H9 (cell line): ENCODE measurements at regions not wholly inside any gene's neighbourhood (a gene's known extent, or its start where the extent isn't known, plus 50 kb on each side); places are given as distances from the start of the nearest gene placed in this dataset.

ENCODE experiments used
- DNase-seq: peaks from one replicate; pipeline ENCODE4 v3.0.0-alpha.2; 2017
- H2AFZ ChIP-seq: one replicate; pipeline ENCODE4 v1.6.1; 2013; ENCODE audit warnings: mild to moderate bottlenecking, low read length, control low read depth, moderate library complexity
- H2AK5ac ChIP-seq: 2 replicates; pipeline ENCODE4 v1.6.1; 2013; ENCODE audit warnings: low read length, control low read depth, mixed read lengths; ENCODE audit not compliant: insufficient read length
- H2BK120ac ChIP-seq: one replicate; pipeline ENCODE4 v1.6.1; 2013; ENCODE audit warnings: low read depth, mild to moderate bottlenecking, low read length, control low read depth, inconsistent platforms; ENCODE audit not compliant: poor library complexity, severe bottlenecking
- H2BK12ac ChIP-seq: 2 replicates; pipeline ENCODE4 v1.6.1; 2013; ENCODE audit warnings: low read length, control low read depth, mixed read lengths, low read depth; ENCODE audit not compliant: insufficient read length
- H2BK15ac ChIP-seq: 2 replicates; pipeline ENCODE4 v1.6.1; 2013; ENCODE audit warnings: low read depth, low read length, control low read depth
- H2BK20ac ChIP-seq: one replicate; pipeline ENCODE4 v1.6.1; 2013; ENCODE audit warnings: low read depth, mild to moderate bottlenecking, low read length, control low read depth, inconsistent platforms; ENCODE audit not compliant: poor library complexity, severe bottlenecking
- H2BK5ac ChIP-seq: 2 replicates; pipeline ENCODE4 v1.6.1; 2013; ENCODE audit warnings: low read length, control low read depth, mixed read lengths; ENCODE audit not compliant: insufficient read length
- H3K14ac ChIP-seq: 2 replicates; pipeline ENCODE4 v1.6.1; 2013; ENCODE audit warnings: low read length, control low read depth; ENCODE audit not compliant: insufficient read depth
- H3K18ac ChIP-seq: 2 replicates; pipeline ENCODE4 v1.6.1; 2013; ENCODE audit warnings: low read depth, mild to moderate bottlenecking, mixed read lengths, low read length, control low read depth; ENCODE audit not compliant: insufficient read length
- H3K23ac ChIP-seq: 2 replicates; pipeline ENCODE4 v1.6.1; 2013; ENCODE audit warnings: low read length, control low read depth, mixed read lengths, low read depth; ENCODE audit not compliant: insufficient read length
- H3K23me2 ChIP-seq: 2 replicates; pipeline ENCODE4 v1.6.1; 2013; ENCODE audit warnings: low read depth, mild to moderate bottlenecking, mixed read lengths, low read length, control low read depth; ENCODE audit not compliant: insufficient read length, poor library complexity, severe bottlenecking
- H3K27ac ChIP-seq: 2 replicates; pipeline ENCODE4 v1.5.1; 2013; ENCODE audit warnings: low read length, control low read depth, mixed read lengths, low read depth; ENCODE audit not compliant: insufficient read length
- H3K27me3 ChIP-seq: 2 replicates; pipeline ENCODE4 v1.6.1; 2013; ENCODE audit warnings: low read length, control low read depth, inconsistent platforms; ENCODE audit not compliant: insufficient read depth
- H3K4ac ChIP-seq: 2 replicates; pipeline ENCODE4 v1.6.1; 2013; ENCODE audit warnings: low read depth, mild to moderate bottlenecking, control low read depth, inconsistent platforms, low read length, moderate library complexity
- H3K4me1 ChIP-seq: 2 replicates; pipeline ENCODE4 v1.6.1; 2013; ENCODE audit warnings: low read length, control low read depth, inconsistent platforms; ENCODE audit not compliant: insufficient read depth
- H3K4me2 ChIP-seq: 2 replicates; pipeline ENCODE4 v1.6.1; 2013; ENCODE audit warnings: low read length, control low read depth, mixed read lengths; ENCODE audit not compliant: insufficient read length, insufficient read depth
- H3K56ac ChIP-seq: 2 replicates; pipeline ENCODE4 v1.6.1; 2013; ENCODE audit warnings: low read depth, mild to moderate bottlenecking, mixed read lengths, low read length, control low read depth; ENCODE audit not compliant: insufficient read length
- H3K79me1 ChIP-seq: 2 replicates; pipeline ENCODE4 v1.6.1; 2013; ENCODE audit warnings: low read depth, mild to moderate bottlenecking, moderate library complexity, low read length, control low read depth, inconsistent platforms; ENCODE audit not compliant: insufficient read depth, poor library complexity, severe bottlenecking
- H3K79me2 ChIP-seq: 2 replicates; pipeline ENCODE4 v1.6.1; 2013; ENCODE audit warnings: low read length, control low read depth, inconsistent platforms; ENCODE audit not compliant: insufficient read depth
- H3K9ac ChIP-seq: 2 replicates; pipeline ENCODE4 v1.6.1; 2013; ENCODE audit warnings: low read length, control low read depth, mixed read lengths; ENCODE audit not compliant: insufficient read length; ENCODE audit errors: extremely low read depth
- H3K9me3 ChIP-seq: one replicate; pipeline ENCODE4 v1.6.1; 2013; ENCODE audit warnings: low read depth, low read length, inconsistent platforms; ENCODE audit not compliant: control insufficient read depth
- H3T11ph ChIP-seq: one replicate; pipeline ENCODE4 v1.6.1; 2013; ENCODE audit warnings: mild to moderate bottlenecking, low read length, control low read depth, inconsistent platforms
- H4K20me1 ChIP-seq: one replicate; pipeline ENCODE4 v1.6.1; 2013; ENCODE audit not compliant: control insufficient read depth, insufficient read length, insufficient read depth
- H4K5ac ChIP-seq: 2 replicates; pipeline ENCODE4 v1.6.1; 2013; ENCODE audit warnings: low read depth, mild to moderate bottlenecking, mixed read lengths, low read length, control low read depth; ENCODE audit not compliant: insufficient read length
- H4K8ac ChIP-seq: replicated peaks from 2 replicates; pipeline ENCODE4 v1.6.1; 2013; ENCODE audit warnings: low read length, control low read depth, mixed read lengths, low read depth; ENCODE audit not compliant: insufficient read length
- H4K91ac ChIP-seq: 2 replicates; pipeline ENCODE4 v1.6.1; 2013; ENCODE audit warnings: low read depth, mild to moderate bottlenecking, moderate library complexity, mixed read lengths, low read length, control low read depth; ENCODE audit not compliant: insufficient read length
- H3K27ac Mint-ChIP-seq, 3 experiments: 2 replicates in 2 of 3; 3 replicates in 1 of 3; pipeline ENCODE4 v1.8.0; 2020 to 2021; ENCODE audit warnings: mixed read lengths in 3 of 3, mild to moderate bottlenecking in 1 of 3, moderate library complexity in 1 of 3
- H3K27me3 Mint-ChIP-seq: 2 replicates; pipeline ENCODE4 v1.8.0; 2021; ENCODE audit warnings: low read depth, mild to moderate bottlenecking, moderate library complexity, mixed read lengths
- H3K36me3 Mint-ChIP-seq, 3 experiments: 2 replicates in 2 of 3; 3 replicates in 1 of 3; pipeline ENCODE4 v1.8.0; 2020 to 2021; ENCODE audit warnings: low read depth in 3 of 3, mixed read lengths in 3 of 3; ENCODE audit not compliant: insufficient read depth in 1 of 3
- H3K4me1 Mint-ChIP-seq, 2 experiments: 2 replicates each; pipeline ENCODE4 v1.8.0; 2020; ENCODE audit warnings: mixed read lengths in 2 of 2
- H3K4me3 Mint-ChIP-seq, 2 experiments: 2 replicates in 1 of 2; 3 replicates in 1 of 2; pipeline ENCODE4 v1.8.0; 2020 to 2021; ENCODE audit warnings: mild to moderate bottlenecking in 2 of 2, mixed read lengths in 2 of 2, moderate library complexity in 1 of 2
- H3K9me3 Mint-ChIP-seq, 2 experiments: 2 replicates in 1 of 2; 3 replicates in 1 of 2; pipeline ENCODE4 v1.8.0; 2020; ENCODE audit warnings: mild to moderate bottlenecking in 2 of 2, mixed read lengths in 2 of 2, moderate library complexity in 1 of 2
- WGBS: extraction: QIAGEN DNeasy Blood & Tissue Kit; methylation state at CpG from one replicate; pipeline ENCODE4 v1.1.7; 2013; ENCODE audit warnings: missing lambda C conversion rate, low lambda C conversion rate, mixed read lengths; ENCODE audit not compliant: insufficient read length; ENCODE audit errors: extremely low coverage; 5-methylcytosine and 5-hydroxymethylcytosine counted together
- TF ChIP-seq, protein P1 (sequence below): fragments of 200-600 bp; sonication (generic); conservative IDR thresholded peaks from 3 replicates; pipeline ENCODE4 v1.8.0; 2021; ENCODE audit warnings: antibody characterized with exemption, mild to moderate bottlenecking

DNA sequence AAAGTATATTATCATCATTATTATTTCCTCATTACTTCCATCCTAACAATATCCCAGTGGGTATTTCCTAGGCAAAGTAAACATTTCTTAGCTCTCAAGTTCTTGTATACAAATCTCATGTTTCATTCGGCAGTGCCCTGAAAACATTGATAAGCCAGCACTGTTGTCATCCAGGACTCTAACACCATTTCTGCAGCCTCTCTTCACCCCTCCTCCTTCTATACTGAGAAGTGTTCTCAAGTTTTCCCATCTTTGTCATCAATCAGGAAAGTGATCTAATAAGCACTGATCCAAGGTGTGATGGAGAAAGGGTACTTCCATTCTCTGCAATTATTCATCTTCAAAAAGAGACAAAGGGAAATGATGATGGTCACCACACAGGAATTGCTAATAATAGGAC, 168.4 kb upstream of the CCDC54 start:
- no peak overlapping the region for H2BK15ac ChIP-seq
- TF ChIP-seq, protein P1, sequence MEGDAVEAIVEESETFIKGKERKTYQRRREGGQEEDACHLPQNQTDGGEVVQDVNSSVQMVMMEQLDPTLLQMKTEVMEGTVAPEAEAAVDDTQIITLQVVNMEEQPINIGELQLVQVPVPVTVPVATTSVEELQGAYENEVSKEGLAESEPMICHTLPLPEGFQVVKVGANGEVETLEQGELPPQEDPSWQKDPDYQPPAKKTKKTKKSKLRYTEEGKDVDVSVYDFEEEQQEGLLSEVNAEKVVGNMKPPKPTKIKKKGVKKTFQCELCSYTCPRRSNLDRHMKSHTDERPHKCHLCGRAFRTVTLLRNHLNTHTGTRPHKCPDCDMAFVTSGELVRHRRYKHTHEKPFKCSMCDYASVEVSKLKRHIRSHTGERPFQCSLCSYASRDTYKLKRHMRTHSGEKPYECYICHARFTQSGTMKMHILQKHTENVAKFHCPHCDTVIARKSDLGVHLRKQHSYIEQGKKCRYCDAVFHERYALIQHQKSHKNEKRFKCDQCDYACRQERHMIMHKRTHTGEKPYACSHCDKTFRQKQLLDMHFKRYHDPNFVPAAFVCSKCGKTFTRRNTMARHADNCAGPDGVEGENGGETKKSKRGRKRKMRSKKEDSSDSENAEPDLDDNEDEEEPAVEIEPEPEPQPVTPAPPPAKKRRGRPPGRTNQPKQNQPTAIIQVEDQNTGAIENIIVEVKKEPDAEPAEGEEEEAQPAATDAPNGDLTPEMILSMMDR: no peak
- H2BK12ac ChIP-seq: no peak overlapping the region
- H2BK5ac ChIP-seq: no peak overlapping the region
- no peak overlapping the region for H2AFZ ChIP-seq
- H4K20me1 ChIP-seq: no peaks in the 10 kb centered on the region
- Mint-ChIP-seq H3K36me3 (no peaks in the 10 kb centered on the region), H3K27me3 (no peaks in the 10 kb centered on the region), H3K4me3 (no peak overlapping the region), H3K9me3 (no peaks in the 10 kb centered on the region), H3K27ac (no peak overlapping the region), H3K4me1 (peaks cover 8 to 10% of the 10 kb centered on the region in 2 experiments)
- no peak overlapping the region for H3T11ph ChIP-seq
- H3K4ac ChIP-seq: no peak overlapping the region
- no peak overlapping the region for H4K91ac ChIP-seq
- no peak overlapping the region for H3K18ac ChIP-seq
- no peak overlapping the region for H3K56ac ChIP-seq
- H3K4me2 ChIP-seq: no peak overlapping the region
- H3K79me2 ChIP-seq: no peaks in the 10 kb centered on the region
- no CpG with 5 or more reads among the region's 1 CpG for WGBS
- H3K23me2 ChIP-seq: no peaks in the 10 kb centered on the region
- no peak for DNase-seq
- no peak overlapping the region for H4K8ac ChIP-seq
- H3K27ac ChIP-seq: no peak overlapping the region
- no peaks in the 10 kb centered on the region for H3K79me1 ChIP-seq
- no peak overlapping the region for H3K23ac ChIP-seq
- H2BK120ac ChIP-seq: no peak overlapping the region
- no peak overlapping the region for H2BK20ac ChIP-seq
- H3K9me3 ChIP-seq: no peaks in the 10 kb centered on the region
- H3K4me1 ChIP-seq: no peaks in the 10 kb centered on the region; the same call in 1 of the 2 replicates
- no peak overlapping the region for H3K14ac ChIP-seq
- H4K5ac ChIP-seq: no peak overlapping the region
- H2AK5ac ChIP-seq: no peak overlapping the region
- no peaks in the 10 kb centered on the region for H3K27me3 ChIP-seq
- H3K9ac ChIP-seq: no peak overlapping the region
